H1 (cell line): ENCODE measurements at regions not wholly inside any gene's neighbourhood (a gene's known extent, or its start where the extent isn't known, plus 50 kb on each side); places are given as distances from the start of the nearest gene placed in this dataset.

Experiments
- CTCF ChIA-PET: fragments of 300-600 bp; sonication (Branson Sonifier 250); formaldehyde crosslinking; loops from one replicate; lab custom pipeline; 2021; ENCODE audit not compliant: partially characterized antibody; lab: Charles Lee
- POLR2A ChIA-PET: fragments of 300-600 bp; sonication (Branson Sonifier 250); formaldehyde crosslinking; loops from one replicate; lab custom pipeline; 2021; ENCODE audit warnings: inconsistent platforms; ENCODE audit not compliant: partially characterized antibody; lab: Charles Lee
- DNase-seq, 2 experiments: peaks; one replicate each; pipeline versions ENCODE4 v3.0.0 to v3.0.0-alpha.2; 2010 to 2022; ENCODE audit warnings: low spot score in 2 of 2, low read depth in 1 of 2, mixed read lengths in 1 of 2
- FAIRE-seq: peaks from 2 replicates; lab custom pipeline; 2011; peaks lifted over from hg19 to GRCh38; lab: Jason Lieb, UNC
- H2AFZ ChIP-seq: 2 replicates; pipeline ENCODE4 v1.8.1; 2012; ENCODE audit warnings: low read length, inconsistent platforms
- H2AK5ac ChIP-seq: 2 replicates; pipeline ENCODE4 v1.6.1; 2013; ENCODE audit warnings: low read depth, low read length
- H2BK120ac ChIP-seq: replicated peaks from 2 replicates; pipeline ENCODE3; 2013; ENCODE audit warnings: low read depth, low read length, inconsistent platforms
- H2BK12ac ChIP-seq: 2 replicates; pipeline ENCODE4 v1.6.1; 2013; ENCODE audit warnings: low read depth, low read length
- H2BK15ac ChIP-seq: 2 replicates; pipeline ENCODE4 v1.6.1; 2013; ENCODE audit warnings: low read length
- H2BK20ac ChIP-seq: 2 replicates; pipeline ENCODE4 v1.6.1; 2013; ENCODE audit warnings: low read length
- H2BK5ac ChIP-seq: 2 replicates; pipeline ENCODE4 v1.6.1; 2013; ENCODE audit warnings: low read depth, low read length
- H3K14ac ChIP-seq: 2 replicates; pipeline ENCODE4 v1.6.1; 2013; ENCODE audit warnings: inconsistent platforms; ENCODE audit not compliant: insufficient read length
- H3K18ac ChIP-seq: 2 replicates; pipeline ENCODE4 v1.6.1; 2013; ENCODE audit warnings: low read length; ENCODE audit errors: extremely low read depth
- H3K23ac ChIP-seq: 2 replicates; pipeline ENCODE4 v1.6.1; 2013; ENCODE audit warnings: inconsistent platforms; ENCODE audit not compliant: insufficient read length
- H3K23me2 ChIP-seq: 2 replicates; pipeline ENCODE4 v1.6.1; 2013; ENCODE audit warnings: low read depth, low read length
- H3K27ac ChIP-seq: 2 replicates; pipeline ENCODE4 v1.6.1; 2011; ENCODE audit warnings: low read depth, low read length, inconsistent platforms
- H3K27me3 ChIP-seq, 4 experiments: replicated peaks in 1 of 4; 1 replicate in 1 of 4; 2 replicates in 3 of 4; pipeline versions ENCODE4 v1.6.1 to v1.8.1; 2011 to 2013; ENCODE audit warnings: low read length in 3 of 4, mild to moderate bottlenecking in 3 of 4, inconsistent platforms in 2 of 4, mixed read lengths in 2 of 4, moderate library complexity in 1 of 4; ENCODE audit not compliant: control insufficient read depth in 3 of 4, insufficient read depth in 3 of 4; ENCODE audit errors: extremely low read depth in 1 of 4
- H3K36me3 ChIP-seq, 4 experiments: 2 replicates each; pipeline versions ENCODE4 v1.6.1 to v1.8.1; 2011 to 2013; ENCODE audit warnings: mild to moderate bottlenecking in 4 of 4, low read length in 3 of 4, moderate library complexity in 2 of 4, control low read depth in 1 of 4, inconsistent platforms in 1 of 4; ENCODE audit not compliant: insufficient read depth in 4 of 4, control insufficient read depth in 2 of 4
- H3K4ac ChIP-seq: replicated peaks from 2 replicates; pipeline ENCODE3; 2013; ENCODE audit warnings: low read length, low read depth, mixed read lengths, inconsistent platforms; ENCODE audit not compliant: insufficient read length
- H3K4me1 ChIP-seq, 4 experiments: replicated peaks in 1 of 4; 1 replicate in 1 of 4; 2 replicates in 3 of 4; pipeline versions ENCODE4 v1.6.1 to v1.8.1; 2011 to 2013; ENCODE audit warnings: low read length in 3 of 4, inconsistent platforms in 2 of 4, mixed read lengths in 1 of 4; ENCODE audit not compliant: insufficient read depth in 4 of 4, control insufficient read depth in 3 of 4
- H3K4me2 ChIP-seq, 2 experiments: 2 replicates each; pipeline versions ENCODE4 v1.6.1 to v1.8.1; 2011 to 2013; ENCODE audit warnings: low read depth in 2 of 2, low read length in 2 of 2, control low read depth in 1 of 2, inconsistent platforms in 1 of 2, mild to moderate bottlenecking in 1 of 2; ENCODE audit not compliant: insufficient read depth in 1 of 2
- H3K4me3 ChIP-seq, 4 experiments: fragments of 200-600, 300-600 bp in 1 of 4; sonication (generic), shearing (Covaris generic), sonication (Bioruptor Twin) in 1 of 4; 2 replicates each; pipeline versions ENCODE4 v1.5.1 to v1.8.1; 2011 to 2016; ENCODE audit warnings: low read length in 4 of 4, low read depth in 3 of 4, control low read depth in 2 of 4, inconsistent platforms in 2 of 4, mild to moderate bottlenecking in 2 of 4, mixed read lengths in 1 of 4, moderate library complexity in 1 of 4; ENCODE audit not compliant: insufficient read depth in 2 of 4; ENCODE audit errors: extremely low read depth in 1 of 4
- H3K56ac ChIP-seq: replicated peaks from 2 replicates; pipeline ENCODE3; 2013; ENCODE audit warnings: low read depth, mild to moderate bottlenecking, mixed read lengths, low read length, inconsistent platforms; ENCODE audit not compliant: insufficient read length
- H3K79me1 ChIP-seq: 2 replicates; pipeline ENCODE4 v1.6.1; 2013; ENCODE audit warnings: low read depth, low read length, control low read depth
- H3K79me2 ChIP-seq, 2 experiments: 2 replicates each; pipeline versions ENCODE4 v1.6.1 to v1.8.1; 2012 to 2013; ENCODE audit warnings: low read length in 2 of 2, mild to moderate bottlenecking in 2 of 2, inconsistent platforms in 1 of 2; ENCODE audit not compliant: insufficient read depth in 2 of 2, control insufficient read depth in 1 of 2
- H3K9ac ChIP-seq, 4 experiments: replicated peaks in 1 of 4; 1 replicate in 1 of 4; 2 replicates in 3 of 4; pipeline versions ENCODE4 v1.6.1 to v1.8.1; 2011 to 2013; ENCODE audit warnings: low read depth in 3 of 4, low read length in 3 of 4, control low read depth in 2 of 4, mild to moderate bottlenecking in 2 of 4, moderate library complexity in 2 of 4, inconsistent platforms in 1 of 4; ENCODE audit errors: extremely low read depth in 1 of 4
- H3K9me3 ChIP-seq, 2 experiments: 2 replicates each; pipeline versions ENCODE4 v1.6.1 to v1.8.1; 2012 to 2013; ENCODE audit warnings: mild to moderate bottlenecking in 2 of 2, moderate library complexity in 2 of 2, control low read depth in 1 of 2, inconsistent platforms in 1 of 2, low read depth in 1 of 2, low read length in 1 of 2, mixed read lengths in 1 of 2; ENCODE audit not compliant: insufficient read depth in 2 of 2
- H4K20me1 ChIP-seq, 2 experiments: replicated peaks in 1 of 2; 2 replicates each; pipeline versions ENCODE3 to v1.8.1; 2011 to 2013; ENCODE audit warnings: inconsistent platforms in 2 of 2, low read length in 2 of 2, mild to moderate bottlenecking in 1 of 2; ENCODE audit not compliant: insufficient read depth in 2 of 2, control insufficient read depth in 1 of 2
- H4K5ac ChIP-seq: 2 replicates; pipeline ENCODE4 v1.6.1; 2013; ENCODE audit warnings: low read length, low read depth, mixed read lengths, inconsistent platforms; ENCODE audit not compliant: insufficient read length
- H4K8ac ChIP-seq: 2 replicates; pipeline ENCODE4 v1.8.0; 2013; ENCODE audit warnings: mild to moderate bottlenecking, moderate library complexity, low read length, inconsistent platforms; ENCODE audit not compliant: insufficient read depth; ENCODE audit errors: extremely low read depth
- H4K91ac ChIP-seq: replicated peaks from 2 replicates; pipeline ENCODE3; 2013; ENCODE audit warnings: low read length, mixed read lengths, inconsistent platforms; ENCODE audit not compliant: insufficient read length
- HDAC6 ChIP-seq: IDR thresholded peaks from one replicate; pipeline ENCODE4 v1.7.1; 2012; ENCODE audit warnings: low read depth, mild to moderate bottlenecking, inconsistent platforms, low read length, moderate library complexity
- JUND ChIP-seq: IDR thresholded peaks from 2 replicates; pipeline ENCODE4 v1.6.1; 2011; ENCODE audit warnings: mild to moderate bottlenecking, improper control_type of control experiment, low read length
- KDM1A ChIP-seq: fragments of 200-600, 300-600 bp; sonication (generic); IDR thresholded peaks from 2 replicates; pipeline ENCODE4 v1.7.1; 2016; ENCODE audit warnings: mild to moderate bottlenecking, low read length, borderline replicate concordance
- POLR2AphosphoS5 ChIP-seq: IDR thresholded peaks from 2 replicates; pipeline ENCODE4 v1.6.1; 2011; ENCODE audit warnings: low read depth, low read length
- RNF2 ChIP-seq: fragments of 200-900, 300-1000 bp; sonication (generic); IDR thresholded peaks from 2 replicates; pipeline ENCODE4 v1.7.1; 2016; ENCODE audit warnings: borderline replicate concordance, low read depth, mild to moderate bottlenecking, antibody characterized with exemption, low read length; ENCODE audit not compliant: poor library complexity, severe bottlenecking; ENCODE audit errors: missing control alignments
- ZNF274 ChIP-seq: IDR thresholded peaks from 2 replicates; pipeline ENCODE4 v1.7.0; 2012; ENCODE audit warnings: low read length, borderline replicate concordance; ENCODE audit errors: extremely low read depth
- WGBS, 2 experiments: shearing (Covaris generic) in 1 of 2; methylation state at CpG; one replicate each; pipeline versions ENCODE4 v1.1.6 to v1.1.7; 2013 to 2015; ENCODE audit warnings: low lambda C conversion rate in 2 of 2, mixed read lengths in 2 of 2, inconsistent platforms in 1 of 2, low coverage in 1 of 2, missing lambda C conversion rate in 1 of 2; ENCODE audit not compliant: insufficient replicate concordance in 2 of 2, insufficient coverage in 1 of 2, insufficient read length in 1 of 2; ENCODE audit errors: extremely low coverage in 1 of 2, missing lambda C conversion rate in 1 of 2; 5-methylcytosine and 5-hydroxymethylcytosine counted together
- TF ChIP-seq, protein P1 (sequence below): IDR thresholded peaks from 2 replicates; pipeline ENCODE4 v1.6.1; 2011; ENCODE audit warnings: low read length, improper control_type of control experiment
- TF ChIP-seq, protein P2 (sequence below): IDR thresholded peaks from 2 replicates; pipeline ENCODE4 v1.6.1; 2012; ENCODE audit warnings: low read length, inconsistent platforms
- TF ChIP-seq, protein P3 (sequence below): IDR thresholded peaks from 2 replicates; pipeline ENCODE4 v1.6.1; 2012; ENCODE audit warnings: inconsistent platforms

DNA sequence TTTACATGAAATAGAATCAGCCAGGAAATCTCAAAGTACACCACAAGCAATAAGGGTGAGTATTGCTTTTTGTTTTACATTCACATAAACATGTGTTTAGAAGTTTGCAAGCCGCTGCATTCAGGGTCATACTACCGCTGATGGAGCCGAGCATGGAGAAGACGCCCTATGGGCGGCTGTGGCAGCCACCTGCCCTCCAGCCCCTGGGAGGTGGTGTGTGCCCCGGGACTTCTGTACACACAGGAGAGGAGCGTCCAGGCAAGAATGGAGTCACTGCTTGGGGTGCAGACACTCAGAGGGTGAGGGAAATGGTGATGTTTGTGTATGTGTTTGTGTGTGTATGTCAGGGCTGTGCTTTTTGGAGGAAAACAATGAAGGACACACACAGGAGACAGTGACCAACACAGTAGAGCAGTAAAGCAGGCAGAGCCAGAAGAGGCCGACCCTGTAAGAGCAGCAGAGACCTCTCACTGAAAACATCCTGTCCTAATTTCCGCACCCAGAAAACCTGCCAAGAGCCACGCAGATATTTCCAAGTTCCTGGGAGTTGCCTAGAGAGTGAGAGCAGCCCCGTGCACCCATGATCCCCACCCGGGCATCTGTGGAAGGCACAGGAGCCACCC, 108.1 kb upstream of the GJB6 start:
- H3K23ac ChIP-seq = no peak overlapping the region
- CTCF ChIA-PET = no interaction called here
- H4K20me1 ChIP-seq = no peaks in the 10 kb centered on the region
- 83% methylated on average over 12 of the region's 12 CpGs; no CpG with 5 or more reads in 1 of the 2 experiments for WGBS, 2 experiments
- H3K79me2 ChIP-seq = no peaks in the 10 kb centered on the region
- H3K18ac ChIP-seq = no peak overlapping the region
- 0 out of 2 replicates have a peak overlapping the region, but pooled peaks have one; percentile 13 for H2AFZ ChIP-seq
- no peak overlapping the region for H3K27ac ChIP-seq
- H3K4me1 ChIP-seq = peaks cover 0 to 3% (median 2%) of the 10 kb centered on the region in 4 experiments; a peak in 2 of 7 replicates
- DNase-seq (no peak), FAIRE-seq (no peak)
- no peaks in the 10 kb centered on the region; a peak in 1 of 7 replicates for H3K27me3 ChIP-seq
- H3K4me3 ChIP-seq = no peak overlapping the region
- H2BK120ac ChIP-seq = no peak overlapping the region
- H3K4ac ChIP-seq = no peak overlapping the region
- POLR2A ChIA-PET = no interaction called here
- no peak overlapping the region; a peak in 1 of 4 replicates for H3K4me2 ChIP-seq
- no peak overlapping the region for H4K8ac ChIP-seq
- no peak overlapping the region for H3K56ac ChIP-seq
- no peaks in the 10 kb centered on the region for H3K36me3 ChIP-seq
- no peak overlapping the region for H4K5ac ChIP-seq
- no peak overlapping the region for H2BK12ac ChIP-seq
- no peaks in the 10 kb centered on the region for H3K79me1 ChIP-seq
- no peak overlapping the region for H4K91ac ChIP-seq
- H3K9ac ChIP-seq = no peak overlapping the region
- H3K23me2 ChIP-seq = no peaks in the 10 kb centered on the region
- H2BK20ac ChIP-seq = no peak overlapping the region
- H2AK5ac ChIP-seq = no peak overlapping the region
- no peak overlapping the region for H3K14ac ChIP-seq
- no peak overlapping the region for H2BK5ac ChIP-seq
- no peak overlapping the region for H2BK15ac ChIP-seq
- H3K9me3 ChIP-seq = no peaks in the 10 kb centered on the region
- TF ChIP-seq, protein P1, sequence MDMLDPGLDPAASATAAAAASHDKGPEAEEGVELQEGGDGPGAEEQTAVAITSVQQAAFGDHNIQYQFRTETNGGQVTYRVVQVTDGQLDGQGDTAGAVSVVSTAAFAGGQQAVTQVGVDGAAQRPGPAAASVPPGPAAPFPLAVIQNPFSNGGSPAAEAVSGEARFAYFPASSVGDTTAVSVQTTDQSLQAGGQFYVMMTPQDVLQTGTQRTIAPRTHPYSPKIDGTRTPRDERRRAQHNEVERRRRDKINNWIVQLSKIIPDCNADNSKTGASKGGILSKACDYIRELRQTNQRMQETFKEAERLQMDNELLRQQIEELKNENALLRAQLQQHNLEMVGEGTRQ = no peak
- TF ChIP-seq, protein P2, sequence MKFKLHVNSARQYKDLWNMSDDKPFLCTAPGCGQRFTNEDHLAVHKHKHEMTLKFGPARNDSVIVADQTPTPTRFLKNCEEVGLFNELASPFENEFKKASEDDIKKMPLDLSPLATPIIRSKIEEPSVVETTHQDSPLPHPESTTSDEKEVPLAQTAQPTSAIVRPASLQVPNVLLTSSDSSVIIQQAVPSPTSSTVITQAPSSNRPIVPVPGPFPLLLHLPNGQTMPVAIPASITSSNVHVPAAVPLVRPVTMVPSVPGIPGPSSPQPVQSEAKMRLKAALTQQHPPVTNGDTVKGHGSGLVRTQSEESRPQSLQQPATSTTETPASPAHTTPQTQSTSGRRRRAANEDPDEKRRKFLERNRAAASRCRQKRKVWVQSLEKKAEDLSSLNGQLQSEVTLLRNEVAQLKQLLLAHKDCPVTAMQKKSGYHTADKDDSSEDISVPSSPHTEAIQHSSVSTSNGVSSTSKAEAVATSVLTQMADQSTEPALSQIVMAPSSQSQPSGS = no peak
- TF ChIP-seq HDAC6 = no peak
- no peak for TF ChIP-seq ZNF274
- no peak for TF ChIP-seq JUND
- no peak for TF ChIP-seq POLR2AphosphoS5
- no peak for TF ChIP-seq KDM1A
- TF ChIP-seq RNF2 = no peak
- TF ChIP-seq, protein P3, sequence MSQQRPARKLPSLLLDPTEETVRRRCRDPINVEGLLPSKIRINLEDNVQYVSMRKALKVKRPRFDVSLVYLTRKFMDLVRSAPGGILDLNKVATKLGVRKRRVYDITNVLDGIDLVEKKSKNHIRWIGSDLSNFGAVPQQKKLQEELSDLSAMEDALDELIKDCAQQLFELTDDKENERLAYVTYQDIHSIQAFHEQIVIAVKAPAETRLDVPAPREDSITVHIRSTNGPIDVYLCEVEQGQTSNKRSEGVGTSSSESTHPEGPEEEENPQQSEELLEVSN = no peak
